ENCODE measurements at regions not wholly inside any gene's neighbourhood (a gene's known extent, or its start where the extent isn't known, plus 50 kb on each side); places are given as distances from the start of the nearest gene placed in this dataset.

DNA sequence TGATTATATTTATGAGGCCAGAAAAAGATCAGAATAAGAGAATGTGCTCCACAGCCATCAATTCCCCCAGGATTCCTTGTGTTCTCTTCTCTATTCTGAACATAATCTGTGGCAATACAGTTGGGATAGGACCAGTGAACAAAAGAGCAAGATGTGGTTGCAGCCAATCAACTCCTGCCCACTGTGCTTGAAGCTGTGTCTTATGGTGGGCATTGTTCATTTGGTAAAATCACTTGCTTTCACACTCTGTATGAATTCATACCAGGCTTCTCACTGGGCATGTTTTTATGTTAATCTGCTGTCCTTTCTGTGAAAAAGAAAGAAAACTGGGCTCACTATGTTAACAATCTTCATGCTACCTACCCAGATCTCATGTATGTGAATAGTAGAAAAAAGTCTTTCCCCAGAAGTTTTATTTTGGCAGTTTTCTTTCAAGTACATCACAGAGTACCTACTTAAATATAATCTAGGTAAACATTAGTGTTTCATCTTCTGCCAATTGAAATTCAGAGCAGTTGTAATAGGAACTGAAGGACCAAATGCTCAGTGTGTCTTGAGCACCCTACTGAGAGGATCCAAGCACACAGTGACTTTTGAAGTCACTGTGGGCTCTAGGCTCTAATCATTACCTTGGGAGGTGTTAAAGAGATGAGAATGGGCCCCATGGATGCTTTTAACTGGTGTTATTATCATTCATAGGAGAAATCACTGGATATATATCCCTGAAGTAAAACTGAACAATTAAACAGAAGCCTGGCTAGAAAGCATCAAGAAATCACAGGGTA, 429.2 kb upstream of the TRAM1L1 start:
- TF ChIP-seq EZH2phosphoT487 (IDR thresholded peaks at IDR 0.05; ENCODE audit: borderline replicate concordance, low read depth, low read length), result no peak
- TF ChIP-seq, protein P1, sequence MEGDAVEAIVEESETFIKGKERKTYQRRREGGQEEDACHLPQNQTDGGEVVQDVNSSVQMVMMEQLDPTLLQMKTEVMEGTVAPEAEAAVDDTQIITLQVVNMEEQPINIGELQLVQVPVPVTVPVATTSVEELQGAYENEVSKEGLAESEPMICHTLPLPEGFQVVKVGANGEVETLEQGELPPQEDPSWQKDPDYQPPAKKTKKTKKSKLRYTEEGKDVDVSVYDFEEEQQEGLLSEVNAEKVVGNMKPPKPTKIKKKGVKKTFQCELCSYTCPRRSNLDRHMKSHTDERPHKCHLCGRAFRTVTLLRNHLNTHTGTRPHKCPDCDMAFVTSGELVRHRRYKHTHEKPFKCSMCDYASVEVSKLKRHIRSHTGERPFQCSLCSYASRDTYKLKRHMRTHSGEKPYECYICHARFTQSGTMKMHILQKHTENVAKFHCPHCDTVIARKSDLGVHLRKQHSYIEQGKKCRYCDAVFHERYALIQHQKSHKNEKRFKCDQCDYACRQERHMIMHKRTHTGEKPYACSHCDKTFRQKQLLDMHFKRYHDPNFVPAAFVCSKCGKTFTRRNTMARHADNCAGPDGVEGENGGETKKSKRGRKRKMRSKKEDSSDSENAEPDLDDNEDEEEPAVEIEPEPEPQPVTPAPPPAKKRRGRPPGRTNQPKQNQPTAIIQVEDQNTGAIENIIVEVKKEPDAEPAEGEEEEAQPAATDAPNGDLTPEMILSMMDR (conservative IDR thresholded peaks at IDR 0.05; ENCODE audit: low read length), result no peak
